HL-60 (cell line): ENCODE measurements at regions not wholly inside any gene's neighbourhood (a gene's known extent, or its start where the extent isn't known, plus 50 kb on each side); places are given as distances from the start of the nearest gene placed in this dataset.

Source experiments
- POLR2AphosphoS5 ChIP-seq: IDR thresholded peaks from 2 replicates; pipeline ENCODE4 v1.6.1; 2012; ENCODE audit warnings: low read depth
- REST ChIP-seq: IDR thresholded peaks from 2 replicates; pipeline ENCODE4 v1.6.1; 2012; ENCODE audit warnings: low read depth; ENCODE audit not compliant: insufficient replicate concordance
- TF ChIP-seq, protein P1 (sequence below): IDR thresholded peaks from one replicate; pipeline ENCODE4 v1.5.1; 2011; ENCODE audit warnings: low read length, control low read depth, inconsistent platforms; ENCODE audit not compliant: insufficient read depth

DNA sequence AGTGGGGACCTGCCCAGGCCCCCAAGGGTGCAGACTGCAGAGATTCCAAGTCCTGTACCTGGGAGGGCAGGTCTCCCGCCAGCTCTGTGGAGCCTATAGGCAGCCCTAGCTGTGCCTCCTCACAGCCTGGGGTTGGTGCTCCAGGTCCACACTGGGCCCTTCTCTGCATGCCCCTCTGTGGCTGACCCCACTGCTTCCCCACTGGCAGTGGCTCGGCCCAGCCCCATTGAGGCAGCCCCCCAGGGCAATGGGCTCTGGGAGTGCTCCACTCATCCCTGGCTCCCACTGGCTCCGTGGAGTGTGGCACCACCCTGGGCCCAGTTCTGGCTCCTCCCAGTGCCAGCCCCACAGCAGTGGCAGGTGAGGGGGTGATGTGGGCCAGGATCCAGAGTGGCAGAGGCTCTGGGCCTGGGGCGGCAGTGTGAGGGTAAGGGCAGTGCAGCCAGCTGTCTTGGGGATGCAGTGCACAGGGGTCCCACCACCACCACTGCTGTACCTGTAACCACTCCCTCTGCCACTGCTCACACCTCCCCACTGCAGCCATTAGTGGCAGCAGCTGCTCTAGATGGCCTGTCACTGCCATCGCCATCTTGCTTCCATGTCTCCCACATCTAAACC, 312.2 kb downstream of the GPM6A start:
- TF ChIP-seq, protein P1, sequence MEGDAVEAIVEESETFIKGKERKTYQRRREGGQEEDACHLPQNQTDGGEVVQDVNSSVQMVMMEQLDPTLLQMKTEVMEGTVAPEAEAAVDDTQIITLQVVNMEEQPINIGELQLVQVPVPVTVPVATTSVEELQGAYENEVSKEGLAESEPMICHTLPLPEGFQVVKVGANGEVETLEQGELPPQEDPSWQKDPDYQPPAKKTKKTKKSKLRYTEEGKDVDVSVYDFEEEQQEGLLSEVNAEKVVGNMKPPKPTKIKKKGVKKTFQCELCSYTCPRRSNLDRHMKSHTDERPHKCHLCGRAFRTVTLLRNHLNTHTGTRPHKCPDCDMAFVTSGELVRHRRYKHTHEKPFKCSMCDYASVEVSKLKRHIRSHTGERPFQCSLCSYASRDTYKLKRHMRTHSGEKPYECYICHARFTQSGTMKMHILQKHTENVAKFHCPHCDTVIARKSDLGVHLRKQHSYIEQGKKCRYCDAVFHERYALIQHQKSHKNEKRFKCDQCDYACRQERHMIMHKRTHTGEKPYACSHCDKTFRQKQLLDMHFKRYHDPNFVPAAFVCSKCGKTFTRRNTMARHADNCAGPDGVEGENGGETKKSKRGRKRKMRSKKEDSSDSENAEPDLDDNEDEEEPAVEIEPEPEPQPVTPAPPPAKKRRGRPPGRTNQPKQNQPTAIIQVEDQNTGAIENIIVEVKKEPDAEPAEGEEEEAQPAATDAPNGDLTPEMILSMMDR, result no peak
- TF ChIP-seq REST, result no peak
- TF ChIP-seq POLR2AphosphoS5, result no peak
